HFFc6 (cell line): ENCODE measurements at regions not wholly inside any gene's neighbourhood (a gene's known extent, or its start where the extent isn't known, plus 50 kb on each side); places are given as distances from the start of the nearest gene placed in this dataset.

Experiments used
- DNase-seq: peaks from one replicate; pipeline ENCODE4 v3.0.0-alpha.2; 2018
- H3K27ac Mint-ChIP-seq: 2 replicates; pipeline ENCODE4 v1.8.0; 2020; ENCODE audit warnings: mild to moderate bottlenecking, mixed read lengths
- H3K27me3 Mint-ChIP-seq: 2 replicates; pipeline ENCODE4 v1.8.0; 2021; ENCODE audit warnings: mild to moderate bottlenecking, moderate library complexity, mixed read lengths; ENCODE audit not compliant: insufficient read depth
- H3K36me3 Mint-ChIP-seq: 2 replicates; pipeline ENCODE4 v1.8.0; 2021; ENCODE audit warnings: low read depth, mixed read lengths
- H3K4me1 Mint-ChIP-seq: 2 replicates; pipeline ENCODE4 v1.8.0; 2020; ENCODE audit warnings: low read depth, mixed read lengths
- H3K4me3 Mint-ChIP-seq: 2 replicates; pipeline ENCODE4 v1.8.0; 2020; ENCODE audit warnings: mild to moderate bottlenecking, moderate library complexity, mixed read lengths
- H3K9me3 Mint-ChIP-seq: 2 replicates; pipeline ENCODE4 v1.8.0; 2020; ENCODE audit warnings: mild to moderate bottlenecking, mixed read lengths
- CTCF ChIP-seq: fragments of 200-600 bp; sonication (generic); IDR thresholded peaks from 2 replicates; pipeline ENCODE4 v1.5.0; 2021; ENCODE audit warnings: antibody characterized with exemption, mild to moderate bottlenecking

GRCh38 chr15:36004891-36005490 is 459.0 kb upstream of the DPH6 start:
- TF ChIP-seq CTCF, result no peak
- peaks cover 3% of the 10 kb centered on the region; the same call in 1 of the 2 replicates for H3K9me3 Mint-ChIP-seq
- no peaks in the 10 kb centered on the region for H3K36me3 Mint-ChIP-seq

GRCh38 chr15:36005542-36005941 is 459.6 kb upstream of the DPH6 start:
- Mint-ChIP-seq H3K36me3 (no peaks in the 10 kb centered on the region), H3K4me1 (no peaks in the 10 kb centered on the region), H3K9me3 (peaks cover 3% of the 10 kb centered on the region; the same call in 1 of the 2 replicates)

More at GRCh38 chr15:36004891-36005490, 459.0 kb upstream of the DPH6 start:
- Mint-ChIP-seq H3K4me1 (no peaks in the 10 kb centered on the region), H3K27me3 (0 out of 2 replicates have a peak, but pooled peaks cover 4% of the 10 kb centered on the region), H3K4me3 (no peak overlapping the region), H3K27ac (no peak overlapping the region)
- DNase-seq, result no peak

DNA sequence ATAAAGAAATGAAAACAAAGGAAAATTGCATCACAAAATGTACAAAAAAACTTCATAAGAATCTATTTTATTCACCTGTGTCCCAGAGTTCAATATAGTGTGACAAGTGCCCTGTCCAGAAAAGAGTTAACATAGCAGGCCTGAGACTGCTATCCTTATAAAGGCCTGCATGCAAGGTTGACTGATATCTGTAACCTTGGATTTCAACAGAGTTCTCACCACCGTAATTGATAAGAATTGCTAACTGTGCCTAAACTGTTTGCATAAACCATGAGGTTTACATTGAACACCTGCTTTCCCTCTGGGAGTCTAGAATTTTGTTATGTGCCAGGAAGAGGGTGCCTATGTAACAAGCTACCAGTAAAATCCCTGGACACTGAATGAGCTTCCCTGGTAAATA is 461.7 kb upstream of the DPH6 start:
- Mint-ChIP-seq H3K9me3 (peaks cover 3% of the 10 kb centered on the region; the same call in 1 of the 2 replicates), H3K27ac (no peak overlapping the region), H3K4me3 (no peak overlapping the region), H3K4me1 (no peaks in the 10 kb centered on the region), H3K36me3 (no peaks in the 10 kb centered on the region), H3K27me3 (0 out of 2 replicates have a peak, but pooled peaks cover 4% of the 10 kb centered on the region)
- no peak for DNase-seq
- no peak for TF ChIP-seq CTCF

More at GRCh38 chr15:36005542-36005941, 459.6 kb upstream of the DPH6 start:
- 0 out of 2 replicates have a peak, but pooled peaks cover 4% of the 10 kb centered on the region for H3K27me3 Mint-ChIP-seq
- DNase-seq, result no peak
- no peak overlapping the region for H3K4me3 Mint-ChIP-seq
- no peak for TF ChIP-seq CTCF
- H3K27ac Mint-ChIP-seq, result no peak overlapping the region

GRCh38 chr15:36008719-36009118 is 462.8 kb upstream of the DPH6 start:
- Mint-ChIP-seq H3K27me3 (peaks cover 7% of the 10 kb centered on the region; the same call in 1 of the 2 replicates), H3K4me1 (no peaks in the 10 kb centered on the region), H3K4me3 (no peak overlapping the region), H3K36me3 (no peaks in the 10 kb centered on the region), H3K9me3 (peaks cover 3% of the 10 kb centered on the region; the same call in 1 of the 2 replicates), H3K27ac (no peak overlapping the region)
- DNase-seq, result no peak
- TF ChIP-seq CTCF, result no peak

GRCh38 chr15:36024031-36024688 is 478.2 kb upstream of the DPH6 start:
- Mint-ChIP-seq H3K4me1 (peaks cover 3% of the 10 kb centered on the region), H3K36me3 (no peaks in the 10 kb centered on the region), H3K27ac (no peak overlapping the region), H3K4me3 (no peak overlapping the region), H3K9me3 (no peaks in the 10 kb centered on the region), H3K27me3 (peaks cover 2% of the 10 kb centered on the region; the same call in 1 of the 2 replicates)
- no peak for DNase-seq
- TF ChIP-seq CTCF, result no peak
